OCI-LY1 (cell line): ENCODE measurements at regions not wholly inside any gene's neighbourhood (a gene's known extent, or its start where the extent isn't known, plus 50 kb on each side); places are given as distances from the start of the nearest gene placed in this dataset.

ENCODE experiments used
- EZH2 ChIP-seq: fragments of 200-600 bp; sonication (generic), shearing (Covaris generic); IDR thresholded peaks from 2 replicates; pipeline ENCODE4 v1.8.0; 2017; ENCODE audit warnings: borderline replicate concordance, mixed run types, mild to moderate bottlenecking, antibody characterized with exemption, low read length, moderate library complexity, mixed read lengths
- TF ChIP-seq, protein P1 (sequence below): fragments of 200-600 bp; sonication (generic), shearing (Covaris generic); IDR thresholded peaks from 2 replicates; pipeline ENCODE4 v1.5.1; 2017; ENCODE audit warnings: mild to moderate bottlenecking, antibody characterized with exemption, low read length, moderate library complexity, mixed read lengths

DNA sequence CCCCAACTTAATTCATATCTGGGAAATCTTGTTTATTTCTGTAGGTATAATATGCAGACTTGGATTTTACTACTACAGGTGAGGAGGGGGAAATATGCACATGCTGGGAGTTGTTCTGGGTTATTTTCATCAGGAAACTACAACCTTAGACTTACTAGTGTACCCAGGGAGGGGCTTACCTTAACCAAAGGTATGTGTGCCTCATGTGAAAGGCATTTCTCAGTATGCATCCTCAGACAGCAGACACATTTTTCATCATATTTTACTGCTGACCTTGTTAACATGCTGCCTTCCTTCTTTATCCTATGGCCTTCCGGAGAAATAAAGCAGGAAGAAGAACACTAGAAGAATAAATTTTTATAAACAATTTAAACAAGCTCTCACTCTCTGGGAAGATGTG, 214.9 kb downstream of the SPANXN4 start:
- TF ChIP-seq, protein P1, sequence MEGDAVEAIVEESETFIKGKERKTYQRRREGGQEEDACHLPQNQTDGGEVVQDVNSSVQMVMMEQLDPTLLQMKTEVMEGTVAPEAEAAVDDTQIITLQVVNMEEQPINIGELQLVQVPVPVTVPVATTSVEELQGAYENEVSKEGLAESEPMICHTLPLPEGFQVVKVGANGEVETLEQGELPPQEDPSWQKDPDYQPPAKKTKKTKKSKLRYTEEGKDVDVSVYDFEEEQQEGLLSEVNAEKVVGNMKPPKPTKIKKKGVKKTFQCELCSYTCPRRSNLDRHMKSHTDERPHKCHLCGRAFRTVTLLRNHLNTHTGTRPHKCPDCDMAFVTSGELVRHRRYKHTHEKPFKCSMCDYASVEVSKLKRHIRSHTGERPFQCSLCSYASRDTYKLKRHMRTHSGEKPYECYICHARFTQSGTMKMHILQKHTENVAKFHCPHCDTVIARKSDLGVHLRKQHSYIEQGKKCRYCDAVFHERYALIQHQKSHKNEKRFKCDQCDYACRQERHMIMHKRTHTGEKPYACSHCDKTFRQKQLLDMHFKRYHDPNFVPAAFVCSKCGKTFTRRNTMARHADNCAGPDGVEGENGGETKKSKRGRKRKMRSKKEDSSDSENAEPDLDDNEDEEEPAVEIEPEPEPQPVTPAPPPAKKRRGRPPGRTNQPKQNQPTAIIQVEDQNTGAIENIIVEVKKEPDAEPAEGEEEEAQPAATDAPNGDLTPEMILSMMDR, result no peak
- TF ChIP-seq EZH2, result no peak
